ENCODE measurements at regions not wholly inside any gene's neighbourhood (a gene's known extent, or its start where the extent isn't known, plus 50 kb on each side); places are given as distances from the start of the nearest gene placed in this dataset.

DNA sequence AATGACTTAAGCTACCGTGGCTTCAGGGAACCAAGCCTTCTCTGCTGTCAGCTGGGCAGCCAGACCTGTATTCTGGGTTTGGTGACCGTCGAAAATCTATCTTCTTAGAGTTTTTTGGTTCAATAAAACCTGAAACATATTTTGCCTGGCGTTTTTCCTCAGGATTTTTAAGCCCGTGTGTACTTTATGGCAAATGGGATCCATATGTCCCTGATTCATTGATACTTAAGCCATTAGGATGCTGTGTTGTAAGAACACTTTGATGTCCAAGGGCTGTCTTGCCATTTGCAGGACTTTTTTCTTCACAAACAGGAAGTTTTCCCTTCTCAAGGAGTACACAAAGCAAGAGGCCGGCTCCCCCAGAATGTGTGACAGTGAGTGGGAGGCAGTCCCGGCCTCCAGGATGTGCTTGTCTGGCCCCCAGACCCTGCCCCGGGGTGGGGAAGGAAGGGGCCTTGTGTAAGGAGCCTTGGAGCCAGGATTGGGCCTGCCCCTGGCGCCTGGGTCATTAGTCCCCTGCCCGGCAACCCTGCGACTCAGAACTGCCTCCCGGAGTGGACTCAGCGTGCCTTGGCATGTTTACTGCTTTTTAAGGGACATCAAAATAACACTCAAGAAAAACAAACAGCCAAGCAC, 83.4 kb upstream of the SMIM23 start:
- Histone ChIP-seq H2AFZ (no peak overlapping the region), H4K20me1 (ENCODE audit: insufficient read depth) (no peaks in the 10 kb centered on the region), H3K9me2 (ENCODE audit: insufficient read depth) (peaks cover 2% of the 10 kb centered on the region; the same call in 1 of the 2 replicates), H3K27me3 (ENCODE audit: insufficient read depth, low read depth) (peaks cover 26% of the 10 kb centered on the region; the same call in 1 of the 2 replicates), H3K79me2 (ENCODE audit: low read depth) (no peaks in the 10 kb centered on the region), H3K4me2 (no peak overlapping the region), H3K27ac (no peak overlapping the region), H3K4me3 (no peak overlapping the region), H3F3A (ENCODE audit: insufficient read depth, low read depth) (no peaks in the 10 kb centered on the region), H3K4me1 (replicated peaks; ENCODE audit: insufficient read depth) (no peaks in the 10 kb centered on the region), H3K9me3 (ENCODE audit: insufficient read depth, low read depth) (no peaks in the 10 kb centered on the region), H3K36me3 (ENCODE audit: low read depth) (no peaks in the 10 kb centered on the region)
- ChIA-PET CTCF (no interaction called here), POLR2A (ENCODE audit: unreplicated experiment) (no interaction called here)
- TF ChIP-seq, protein P1, sequence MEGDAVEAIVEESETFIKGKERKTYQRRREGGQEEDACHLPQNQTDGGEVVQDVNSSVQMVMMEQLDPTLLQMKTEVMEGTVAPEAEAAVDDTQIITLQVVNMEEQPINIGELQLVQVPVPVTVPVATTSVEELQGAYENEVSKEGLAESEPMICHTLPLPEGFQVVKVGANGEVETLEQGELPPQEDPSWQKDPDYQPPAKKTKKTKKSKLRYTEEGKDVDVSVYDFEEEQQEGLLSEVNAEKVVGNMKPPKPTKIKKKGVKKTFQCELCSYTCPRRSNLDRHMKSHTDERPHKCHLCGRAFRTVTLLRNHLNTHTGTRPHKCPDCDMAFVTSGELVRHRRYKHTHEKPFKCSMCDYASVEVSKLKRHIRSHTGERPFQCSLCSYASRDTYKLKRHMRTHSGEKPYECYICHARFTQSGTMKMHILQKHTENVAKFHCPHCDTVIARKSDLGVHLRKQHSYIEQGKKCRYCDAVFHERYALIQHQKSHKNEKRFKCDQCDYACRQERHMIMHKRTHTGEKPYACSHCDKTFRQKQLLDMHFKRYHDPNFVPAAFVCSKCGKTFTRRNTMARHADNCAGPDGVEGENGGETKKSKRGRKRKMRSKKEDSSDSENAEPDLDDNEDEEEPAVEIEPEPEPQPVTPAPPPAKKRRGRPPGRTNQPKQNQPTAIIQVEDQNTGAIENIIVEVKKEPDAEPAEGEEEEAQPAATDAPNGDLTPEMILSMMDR (conservative IDR thresholded peaks at IDR 0.05): no peak
- no peak for TF ChIP-seq EZH2 (IDR thresholded peaks at IDR 0.05; ENCODE audit: low read depth)
- DNase-seq: no peak
- no TSS peak for BruUV-seq (replicated peaks)
- intact Hi-C loops (cut with micrococcal nuclease; ENCODE audit: unreplicated experiment): no loop called here

DNA sequence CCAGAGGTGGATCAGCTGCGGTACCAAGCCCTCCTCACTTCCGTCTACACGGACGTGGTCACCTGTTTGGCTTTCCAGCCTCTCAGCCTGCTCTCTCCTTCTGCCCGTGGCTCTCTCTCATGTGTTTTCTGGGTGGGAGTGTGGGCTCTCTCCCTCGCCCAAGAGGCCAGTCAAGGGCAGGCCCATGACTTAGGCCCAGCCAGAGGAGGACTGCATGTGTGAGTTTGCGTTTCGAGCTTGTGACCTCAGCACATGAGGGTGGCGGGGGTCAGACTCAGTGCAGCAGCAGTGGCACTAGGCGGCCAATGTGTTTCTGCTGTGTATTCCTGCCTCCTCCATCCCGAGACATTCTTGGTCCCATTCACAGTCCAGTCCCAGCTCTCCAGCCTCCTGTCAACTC, 82.5 kb upstream of the SMIM23 start:
- ChIA-PET CTCF (no interaction called here), POLR2A (ENCODE audit: unreplicated experiment) (no interaction called here)
- no peak overlapping the region for H3K4me3 ChIP-seq
- no TSS peak for BruUV-seq (replicated peaks)
- peaks cover 26% of the 10 kb centered on the region; the same call in 1 of the 2 replicates for H3K27me3 ChIP-seq (ENCODE audit: insufficient read depth, low read depth)
- peaks cover 3% of the 10 kb centered on the region; the same call in 1 of the 2 replicates for H3K9me2 ChIP-seq (ENCODE audit: insufficient read depth)
- no peak overlapping the region for H3K4me2 ChIP-seq
- H3K4me1 ChIP-seq (replicated peaks; ENCODE audit: insufficient read depth): no peaks in the 10 kb centered on the region
- DNase-seq: no peak
- H2AFZ ChIP-seq: no peak overlapping the region
- no peak for TF ChIP-seq EZH2 (IDR thresholded peaks at IDR 0.05; ENCODE audit: low read depth)
- TF ChIP-seq, protein P1 (conservative IDR thresholded peaks at IDR 0.05): no peak
- H3K9me3 ChIP-seq (ENCODE audit: insufficient read depth, low read depth): no peaks in the 10 kb centered on the region
- no peak overlapping the region for H3K27ac ChIP-seq
- no peaks in the 10 kb centered on the region for H4K20me1 ChIP-seq (ENCODE audit: insufficient read depth)
- H3F3A ChIP-seq (ENCODE audit: insufficient read depth, low read depth): no peaks in the 10 kb centered on the region
- H3K79me2 ChIP-seq (ENCODE audit: low read depth): no peaks in the 10 kb centered on the region
- no peaks in the 10 kb centered on the region for H3K36me3 ChIP-seq (ENCODE audit: low read depth)
- intact Hi-C loops (cut with micrococcal nuclease; ENCODE audit: unreplicated experiment): no loop called here

DNA sequence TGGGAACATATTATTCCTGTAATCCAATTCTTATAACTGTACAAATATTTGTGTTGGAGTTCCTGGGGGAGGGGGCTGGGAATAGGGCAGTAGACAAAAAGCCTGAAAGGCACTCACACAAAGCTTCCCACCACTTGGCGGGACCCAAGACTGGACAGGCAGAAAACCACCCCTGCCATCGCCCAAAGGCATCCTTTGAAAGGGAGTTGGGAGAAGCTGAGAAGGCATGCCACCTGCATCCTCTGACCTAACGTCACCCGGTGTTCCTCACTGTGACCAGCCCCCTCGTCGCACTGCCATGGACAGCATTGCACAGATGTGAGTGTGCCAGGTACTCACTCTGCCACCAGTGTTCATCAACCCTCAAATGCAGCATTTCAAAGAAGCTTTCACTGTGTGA, 80.6 kb upstream of the SMIM23 start:
- H2AFZ ChIP-seq: no peak overlapping the region
- CTCF ChIA-PET: no interaction called here
- peaks cover 26% of the 10 kb centered on the region; the same call in 1 of the 2 replicates for H3K27me3 ChIP-seq (ENCODE audit: insufficient read depth, low read depth)

More for the DNA sequence above, 80.6 kb upstream of the SMIM23 start:
- no peaks in the 10 kb centered on the region for H3K4me1 ChIP-seq (replicated peaks; ENCODE audit: insufficient read depth)
- no peaks in the 10 kb centered on the region for H4K20me1 ChIP-seq (ENCODE audit: insufficient read depth)
- POLR2A ChIA-PET (ENCODE audit: unreplicated experiment): no interaction called here
- TF ChIP-seq EZH2 (IDR thresholded peaks at IDR 0.05; ENCODE audit: low read depth): no peak
- TF ChIP-seq, protein P1 (conservative IDR thresholded peaks at IDR 0.05): no peak
- H3K4me3 ChIP-seq: no peak overlapping the region
- H3K9me2 ChIP-seq (ENCODE audit: insufficient read depth): peaks cover 3% of the 10 kb centered on the region; the same call in 1 of the 2 replicates
- no peaks in the 10 kb centered on the region for H3K79me2 ChIP-seq (ENCODE audit: low read depth)
- no peak overlapping the region for H3K4me2 ChIP-seq
- H3K9me3 ChIP-seq (ENCODE audit: insufficient read depth, low read depth): no peaks in the 10 kb centered on the region; the same call in 1 of the 2 replicates
- no peak for DNase-seq
- intact Hi-C loops (cut with micrococcal nuclease; ENCODE audit: unreplicated experiment): no loop called here
- H3K27ac ChIP-seq: no peak overlapping the region
- H3K36me3 ChIP-seq (ENCODE audit: low read depth): no peaks in the 10 kb centered on the region
- no TSS peak for BruUV-seq (replicated peaks)
- H3F3A ChIP-seq (ENCODE audit: insufficient read depth, low read depth): no peaks in the 10 kb centered on the region
